IMR-90 (cell line): ENCODE measurements at regions not wholly inside any gene's neighbourhood (a gene's known extent, or its start where the extent isn't known, plus 50 kb on each side); places are given as distances from the start of the nearest gene placed in this dataset.

ENCODE experiments used
- ATAC-seq: fragments of 200-7000 bp; cut with Tn5 transposase; 2 replicates; pipeline ENCODE4 v1.9.1; 2020; ENCODE audit warnings: low read depth, mild to moderate bottlenecking, moderate library complexity
- BruUV-seq: library from RNA; stranded (reverse); fragments of 400-500 nt; replicated peaks from 2 replicates; lab custom pipeline; 2021; lab: Mats Ljungman, UMichigan
- CTCF ChIA-PET: fragments of 300-600 bp; formaldehyde crosslinking; extraction: SDS; loops from one replicate; lab custom pipeline; 2021; ENCODE audit warnings: antibody characterized with exemption; lab: Yijun Ruan, JAX
- POLR2A ChIA-PET: fragments of 300-600 bp; sonication (Branson Sonifier 250); formaldehyde crosslinking; loops from one replicate; lab custom pipeline; 2022; ENCODE audit warnings: antibody characterized with exemption; ENCODE audit not compliant: unreplicated experiment; lab: Charles Lee
- DNase-seq: peaks from one replicate; pipeline ENCODE4 v3.0.0; 2013
- H2AFZ ChIP-seq: replicated peaks from 2 replicates; pipeline ENCODE3; 2013; ENCODE audit warnings: low read length, mild to moderate bottlenecking; ENCODE audit not compliant: poor library complexity
- H2AK5ac ChIP-seq: 2 replicates; pipeline ENCODE4 v1.6.1; 2013; ENCODE audit warnings: low read depth, low read length, inconsistent platforms
- H2AK9ac ChIP-seq: replicated peaks from 2 replicates; pipeline ENCODE3; 2013; ENCODE audit warnings: mild to moderate bottlenecking, low read depth, low read length, moderate library complexity; ENCODE audit not compliant: poor library complexity
- H2BK120ac ChIP-seq: 2 replicates; pipeline ENCODE4 v1.6.1; 2013; ENCODE audit warnings: low read depth, low read length, inconsistent platforms
- H2BK15ac ChIP-seq: 3 replicates; pipeline ENCODE4 v1.6.1; 2013; ENCODE audit warnings: low read depth, low read length, inconsistent platforms
- H2BK20ac ChIP-seq: 2 replicates; pipeline ENCODE4 v1.6.1; 2013; ENCODE audit warnings: low read depth, mild to moderate bottlenecking, inconsistent platforms, low read length, moderate library complexity
- H2BK5ac ChIP-seq: 2 replicates; pipeline ENCODE4 v1.6.1; 2013; ENCODE audit warnings: mild to moderate bottlenecking, low read depth, low read length, inconsistent platforms; ENCODE audit not compliant: poor library complexity, severe bottlenecking
- H3K14ac ChIP-seq: replicated peaks from 2 replicates; pipeline ENCODE4 v1.6.1; 2013; ENCODE audit warnings: low read depth, low read length, inconsistent platforms
- H3K18ac ChIP-seq: 2 replicates; pipeline ENCODE4 v1.6.1; 2013; ENCODE audit warnings: low read depth, low read length, control low read depth
- H3K23ac ChIP-seq: 2 replicates; pipeline ENCODE4 v1.6.1; 2013; ENCODE audit warnings: low read depth, low read length, inconsistent platforms
- H3K27ac ChIP-seq: 2 replicates; pipeline ENCODE4 v1.5.1; 2013; ENCODE audit warnings: mild to moderate bottlenecking, control low read depth, low read length; ENCODE audit not compliant: insufficient read depth
- H3K27me3 ChIP-seq: 2 replicates; pipeline ENCODE4 v1.6.1; 2013; ENCODE audit warnings: low read length; ENCODE audit not compliant: control insufficient read depth, insufficient read depth
- H3K36me3 ChIP-seq: 2 replicates; pipeline ENCODE4 v1.6.1; 2013; ENCODE audit warnings: low read length, mixed read lengths; ENCODE audit not compliant: control insufficient read depth, insufficient read depth
- H3K4ac ChIP-seq: 2 replicates; pipeline ENCODE4 v1.6.1; 2013; ENCODE audit warnings: low read depth, low read length, inconsistent platforms
- H3K4me1 ChIP-seq: 2 replicates; pipeline ENCODE4 v1.6.1; 2013; ENCODE audit warnings: low read length, mixed read lengths; ENCODE audit not compliant: control insufficient read depth, insufficient read depth
- H3K4me2 ChIP-seq: 2 replicates; pipeline ENCODE4 v1.6.1; 2013; ENCODE audit warnings: low read depth, mild to moderate bottlenecking, control low read depth, low read length, moderate library complexity
- H3K4me3 ChIP-seq: 2 replicates; pipeline ENCODE4 v1.5.1; 2013; ENCODE audit warnings: low read depth, mild to moderate bottlenecking, control low read depth, low read length, moderate library complexity; ENCODE audit not compliant: insufficient read depth
- H3K56ac ChIP-seq: 2 replicates; pipeline ENCODE4 v1.6.1; 2013; ENCODE audit warnings: low read length, inconsistent platforms; ENCODE audit not compliant: insufficient read depth; ENCODE audit errors: extremely low read depth
- H3K79me1 ChIP-seq, 2 experiments: 2 replicates each; pipeline ENCODE4 v1.6.1; 2013; ENCODE audit warnings: low read length in 2 of 2, inconsistent platforms in 1 of 2, low read depth in 1 of 2
- H3K9ac ChIP-seq: 2 replicates; pipeline ENCODE4 v1.6.1; 2013; ENCODE audit warnings: low read depth, low read length, control low read depth
- H3K9me1 ChIP-seq: 2 replicates; pipeline ENCODE4 v1.6.1; 2013; ENCODE audit warnings: low read length, inconsistent platforms; ENCODE audit not compliant: insufficient read depth
- H3K9me3 ChIP-seq: 2 replicates; pipeline ENCODE4 v1.6.1; 2013; ENCODE audit warnings: low read length; ENCODE audit not compliant: control insufficient read depth, insufficient read depth
- H4K20me1 ChIP-seq: 2 replicates; pipeline ENCODE4 v1.6.1; 2013; ENCODE audit warnings: low read length, inconsistent platforms; ENCODE audit not compliant: insufficient read depth
- H4K5ac ChIP-seq: 2 replicates; pipeline ENCODE4 v1.6.1; 2013; ENCODE audit warnings: mild to moderate bottlenecking, low read depth, low read length, control low read depth
- H4K8ac ChIP-seq, 2 experiments: 2 replicates each; pipeline ENCODE4 v1.6.1; 2013; ENCODE audit warnings: low read depth in 2 of 2, low read length in 2 of 2, control low read depth in 1 of 2, inconsistent platforms in 1 of 2
- H4K91ac ChIP-seq: 2 replicates; pipeline ENCODE4 v1.6.1; 2013; ENCODE audit warnings: low read depth, low read length, inconsistent platforms; ENCODE audit not compliant: insufficient read depth
- BHLHE40 ChIP-seq: fragments of 150-350 bp; IDR thresholded peaks from 2 replicates; pipeline ENCODE4 v1.6.1; 2016; ENCODE audit warnings: mild to moderate bottlenecking, low read depth, low read length
- MAFK ChIP-seq: IDR thresholded peaks from 2 replicates; pipeline ENCODE4 v1.6.1; 2012; ENCODE audit warnings: low read depth, low read length, improper control_type of control experiment
- RCOR1 ChIP-seq: IDR thresholded peaks from 2 replicates; pipeline ENCODE4 v1.6.1; 2012; ENCODE audit warnings: mild to moderate bottlenecking, low read length, improper control_type of control experiment; ENCODE audit not compliant: insufficient replicate concordance
- WGBS, 2 experiments: methylation state at CpG; one replicate each; pipeline versions ENCODE4 v1.1.5 to v1.1.7; 2013; ENCODE audit warnings: missing lambda C conversion rate in 2 of 2; ENCODE audit not compliant: insufficient read length in 1 of 2; ENCODE audit errors: extremely low coverage in 2 of 2; 5-methylcytosine and 5-hydroxymethylcytosine counted together
- dilution Hi-C: fragments of 300-500 bp; cut with HindIII; formaldehyde crosslinking; loops from one replicate; pipeline ENCODE4 v1.14.3; 2018; ENCODE audit warnings: low sequenced_read_pairs; ENCODE audit not compliant: unreplicated experiment
- in situ Hi-C: fragments of 300-500 bp; cut with MboI; formaldehyde crosslinking; loops from 3 replicates; pipeline ENCODE4 v1.14.3; 2019; ENCODE audit warnings: low sequenced_read_pairs, inconsistent platforms, mixed read lengths
- intact Hi-C: fragments of 100-400 bp; cut with micrococcal nuclease; formaldehyde crosslinking; loops from 2 replicates; pipeline ENCODE4 v1.10.0; 2022
- TF ChIP-seq, protein P1 (sequence below): fragments of 150-350 bp; IDR thresholded peaks from 2 replicates; pipeline ENCODE4 v1.6.1; 2016; ENCODE audit warnings: low read depth, mild to moderate bottlenecking, low read length, moderate library complexity, borderline replicate concordance

- H2BK15ac ChIP-seq, result no peak overlapping the region
- no peaks in the 10 kb centered on the region for H3K9me3 ChIP-seq
- H2AK5ac ChIP-seq, result no peak overlapping the region
- no peak for ATAC-seq
- no peak overlapping the region for H3K9ac ChIP-seq
- BruUV-seq, result no TSS peak
- no peaks in the 10 kb centered on the region for H3K9me1 ChIP-seq
- H2BK5ac ChIP-seq, result no peak overlapping the region
- no peak overlapping the region for H2AFZ ChIP-seq
- no peak overlapping the region for H4K8ac ChIP-seq
- in situ Hi-C loops, result no loop called here
- no peaks in the 10 kb centered on the region for H3K4me1 ChIP-seq
- no peak overlapping the region for H3K4me3 ChIP-seq
- H2AK9ac ChIP-seq, result no peak overlapping the region
- no peak overlapping the region for H3K18ac ChIP-seq
- no peaks in the 10 kb centered on the region for H3K36me3 ChIP-seq
- ChIA-PET POLR2A (interaction anchor here (0.5 kb wide), 1 partner anchor 24 kb away, joined by 4 read pairs; no protein-coding TSS in a partner anchor), CTCF (no interaction called here)
- no peaks in the 10 kb centered on the region for H3K27me3 ChIP-seq
- no peak overlapping the region for H3K56ac ChIP-seq
- no peak overlapping the region for H4K5ac ChIP-seq
- dilution Hi-C loops, result no loop called here
- no peak overlapping the region for H2BK120ac ChIP-seq
- TF ChIP-seq BHLHE40 (no peak), MAFK (no peak), RCOR1 (no peak)
- TF ChIP-seq, protein P1, sequence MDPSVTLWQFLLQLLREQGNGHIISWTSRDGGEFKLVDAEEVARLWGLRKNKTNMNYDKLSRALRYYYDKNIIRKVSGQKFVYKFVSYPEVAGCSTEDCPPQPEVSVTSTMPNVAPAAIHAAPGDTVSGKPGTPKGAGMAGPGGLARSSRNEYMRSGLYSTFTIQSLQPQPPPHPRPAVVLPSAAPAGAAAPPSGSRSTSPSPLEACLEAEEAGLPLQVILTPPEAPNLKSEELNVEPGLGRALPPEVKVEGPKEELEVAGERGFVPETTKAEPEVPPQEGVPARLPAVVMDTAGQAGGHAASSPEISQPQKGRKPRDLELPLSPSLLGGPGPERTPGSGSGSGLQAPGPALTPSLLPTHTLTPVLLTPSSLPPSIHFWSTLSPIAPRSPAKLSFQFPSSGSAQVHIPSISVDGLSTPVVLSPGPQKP, result no peak
- no peaks in the 10 kb centered on the region for H3K79me1 ChIP-seq
- H3K27ac ChIP-seq, result no peak overlapping the region
- H4K20me1 ChIP-seq, result no peaks in the 10 kb centered on the region
- peak; percentile 12 for DNase-seq
- no CpG with 5 or more reads among the region's 6 CpGs for WGBS, 2 experiments
- H3K23ac ChIP-seq, result no peak overlapping the region
- no peak overlapping the region for H4K91ac ChIP-seq
- no peak overlapping the region for H3K14ac ChIP-seq
- H3K4ac ChIP-seq, result no peak overlapping the region
- intact Hi-C loops, result no loop called here
- no peak overlapping the region for H2BK20ac ChIP-seq
- no peak overlapping the region for H3K4me2 ChIP-seq
Measured at GRCh38 chr16:56013962-56014552, 138.9 kb upstream of the CES5A start.
